ENCODE measurements at regions not wholly inside any gene's neighbourhood (a gene's known extent, or its start where the extent isn't known, plus 50 kb on each side); places are given as distances from the start of the nearest gene placed in this dataset.

DNA sequence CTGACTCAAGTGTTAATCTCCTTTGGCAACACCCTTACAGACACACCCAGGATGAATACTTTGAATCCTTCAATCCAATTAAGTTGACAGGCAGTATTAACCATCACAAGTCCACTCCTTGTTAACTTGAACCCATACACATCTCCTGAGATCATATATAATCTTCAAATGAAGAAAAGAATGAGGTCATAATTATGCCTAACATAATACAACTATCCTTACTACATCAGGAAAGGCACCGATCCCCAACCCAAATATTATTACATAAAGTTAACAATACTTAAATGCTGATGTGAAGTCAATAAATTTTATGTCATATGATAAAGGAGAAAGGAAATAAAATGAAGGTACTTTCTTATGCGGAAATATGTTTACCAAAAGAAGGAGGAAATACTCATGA lies 649.9 kb downstream of the KCNJ2 start:
- TF ChIP-seq EZH2 (IDR thresholded peaks at IDR 0.05): no peak
- no peak for TF ChIP-seq POLR2AphosphoS5 (IDR thresholded peaks at IDR 0.05; ENCODE audit: borderline replicate concordance, low read depth, low read length)
